IPS DF 4.7 (cell line): ENCODE measurements at regions not wholly inside any gene's neighbourhood (a gene's known extent, or its start where the extent isn't known, plus 50 kb on each side); places are given as distances from the start of the nearest gene placed in this dataset.
"Not testable (repeated sequence)": the region's sequence is repeated elsewhere in the genome, so short reads cannot be mapped to it uniquely, and the experiment has no call there.

ENCODE experiments used
- DNase-seq: peaks from one replicate; pipeline ENCODE4 v3.0.0-alpha.2; 2013; ENCODE audit warnings: low spot score; ENCODE audit errors: extremely low read depth

- no peak for DNase-seq
These were observed 62.4 kb downstream of the CLDN17 start for GRCh38 chr21:30104241-30104640.

- no peak for DNase-seq
These were observed 63.7 kb downstream of the CLDN17 start for GRCh38 chr21:30102871-30103270.

GRCh38 chr21:30101967-30102366, 64.6 kb downstream of the CLDN17 start:
- DNase-seq, result no peak

GRCh38 chr21:30097791-30098190, 68.8 kb downstream of the CLDN17 start:
- DNase-seq, result no peak

- no peak for DNase-seq
These were observed 83.2 kb downstream of the CLDN17 start for GRCh38 chr21:30083225-30083945.

GRCh38 chr21:30081506-30081905, 85.1 kb downstream of the CLDN17 start:
- no peak for DNase-seq

GRCh38 chr21:30072496-30072895, 94.1 kb downstream of the CLDN17 start:
- no peak for DNase-seq

- no peak for DNase-seq
These were observed 107.7 kb downstream of the CLDN17 start for GRCh38 chr21:30058928-30059327.

GRCh38 chr21:30057108-30057507, 109.5 kb downstream of the CLDN17 start:
- DNase-seq, result no peak

GRCh38 chr21:30048570-30048969, 108.8 kb upstream of the GRIK1 start:
- DNase-seq, result no peak

GRCh38 chr21:30044447-30045064, 104.8 kb upstream of the GRIK1 start:
- DNase-seq, result no peak

GRCh38 chr21:30042443-30042842, 102.6 kb upstream of the GRIK1 start:
- no peak for DNase-seq

GRCh38 chr21:30033441-30033840, 93.6 kb upstream of the GRIK1 start:
- no peak for DNase-seq

GRCh38 chr21:30030416-30030815, 90.6 kb upstream of the GRIK1 start:
- no peak for DNase-seq

- no peak for DNase-seq
These were observed 88.7 kb upstream of the GRIK1 start for GRCh38 chr21:30028537-30028936.

GRCh38 chr21:30027986-30028385, 88.2 kb upstream of the GRIK1 start:
- no peak for DNase-seq

GRCh38 chr21:30023056-30023455, 83.3 kb upstream of the GRIK1 start:
- not testable (repeated sequence) for DNase-seq

- peak; percentile 16 for DNase-seq
These were observed 75.1 kb upstream of the GRIK1 start for GRCh38 chr21:30014886-30015285.

- no peak for DNase-seq
These were observed 51.8 kb upstream of the GRIK1 start for GRCh38 chr21:29991624-29992023.

- DNase-seq, result no peak
These were observed 49.9 kb upstream of the GRIK1 start for GRCh38 chr21:29989634-29990234.
